Karpas-422 (cell line): ENCODE measurements at regions not wholly inside any gene's neighbourhood (a gene's known extent, or its start where the extent isn't known, plus 50 kb on each side); places are given as distances from the start of the nearest gene placed in this dataset.
"Not testable (repeated sequence)": the region's sequence is repeated elsewhere in the genome, so short reads cannot be mapped to it uniquely, and the experiment has no call there.

Experiments used
- DNase-seq: peaks from one replicate; pipeline ENCODE4 v3.0.0-alpha.2; 2015
- H2AFZ ChIP-seq: fragments of 200-600 bp; sonication (generic); 2 replicates; pipeline ENCODE4 v1.6.1; 2014; ENCODE audit warnings: antibody characterized with exemption, low read length, mixed read lengths
- H3K27ac ChIP-seq: fragments of 200-600 bp; sonication (generic); 2 replicates; pipeline ENCODE4 v1.5.1; 2014; ENCODE audit warnings: mild to moderate bottlenecking, low read length, moderate library complexity
- H3K27me3 ChIP-seq: fragments of 200-600 bp; sonication (generic); 2 replicates; pipeline ENCODE4 v1.6.1; 2014; ENCODE audit warnings: low read length, mixed read lengths
- H3K36me3 ChIP-seq: fragments of 200-600 bp; sonication (generic); 2 replicates; pipeline ENCODE4 v1.6.1; 2014; ENCODE audit warnings: low read length, mixed read lengths; ENCODE audit not compliant: insufficient read depth
- H3K4me1 ChIP-seq: fragments of 200-600 bp; sonication (generic); 2 replicates; pipeline ENCODE4 v1.6.1; 2014; ENCODE audit warnings: mild to moderate bottlenecking, low read length, mixed read lengths
- H3K4me2 ChIP-seq: fragments of 200-600 bp; sonication (generic); 2 replicates; pipeline ENCODE4 v1.6.1; 2014; ENCODE audit warnings: low read length, low read depth, mild to moderate bottlenecking; ENCODE audit not compliant: poor library complexity, severe bottlenecking
- H3K4me3 ChIP-seq: fragments of 200-600 bp; sonication (generic); 2 replicates; pipeline ENCODE4 v1.5.1; 2014; ENCODE audit warnings: mild to moderate bottlenecking, antibody characterized with exemption, low read length, mixed read lengths
- H3K79me2 ChIP-seq: fragments of 200-600 bp; sonication (generic); 2 replicates; pipeline ENCODE4 v1.6.1; 2014; ENCODE audit warnings: mild to moderate bottlenecking, low read length, mixed read lengths
- H3K9ac ChIP-seq: fragments of 200-600 bp; sonication (generic); 2 replicates; pipeline ENCODE4 v1.6.0; 2014; ENCODE audit warnings: low read length
- H3K9me2 ChIP-seq: fragments of 200-600 bp; sonication (generic), shearing (Covaris generic); replicated peaks from 2 replicates; pipeline ENCODE4 v1.6.0; 2014; ENCODE audit warnings: mild to moderate bottlenecking, low read length, moderate library complexity; ENCODE audit not compliant: insufficient read depth
- H3K9me3 ChIP-seq: fragments of 300-700, 200-600 bp; sonication (generic); 2 replicates; pipeline ENCODE4 v1.6.1; 2014; ENCODE audit warnings: low read length, mixed read lengths
- H4K20me1 ChIP-seq: fragments of 200-600 bp; sonication (generic); 2 replicates; pipeline ENCODE4 v1.6.1; 2014; ENCODE audit warnings: mild to moderate bottlenecking, antibody characterized with exemption, low read length, low read depth; ENCODE audit not compliant: insufficient read depth

DNA sequence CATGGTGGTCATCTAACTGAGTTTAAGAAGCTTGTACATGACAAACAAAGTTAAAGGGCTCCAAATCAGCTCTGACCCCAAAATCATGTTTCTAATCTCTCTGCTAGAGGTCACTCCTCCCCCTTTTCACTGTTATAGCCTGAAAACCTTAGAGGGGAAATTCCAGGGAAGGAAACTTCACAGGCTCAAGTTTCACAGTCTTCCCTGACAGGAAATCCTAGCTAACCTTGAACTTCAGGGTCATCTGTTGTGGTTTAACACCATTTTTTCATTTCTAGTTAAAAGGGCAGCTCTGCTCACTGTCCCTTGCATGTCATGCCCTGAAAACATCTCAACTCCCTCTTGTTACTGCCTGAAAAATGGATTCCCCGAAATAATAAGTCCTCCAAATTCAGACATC is 104.4 kb upstream of the BMP2 start:
- Histone ChIP-seq H3K79me2 (no peaks in the 10 kb centered on the region), H3K9ac (no peak overlapping the region), H3K36me3 (no peaks in the 10 kb centered on the region), H3K4me1 (no peaks in the 10 kb centered on the region), H3K4me2 (no peak overlapping the region), H3K27ac (no peak overlapping the region), H3K4me3 (no peak overlapping the region), H3K9me2 (no peaks in the 10 kb centered on the region), H4K20me1 (no peaks in the 10 kb centered on the region), H3K27me3 (no peaks in the 10 kb centered on the region), H2AFZ (no peak overlapping the region), H3K9me3 (peaks cover 12% of the 10 kb centered on the region)
- no peak for DNase-seq

DNA sequence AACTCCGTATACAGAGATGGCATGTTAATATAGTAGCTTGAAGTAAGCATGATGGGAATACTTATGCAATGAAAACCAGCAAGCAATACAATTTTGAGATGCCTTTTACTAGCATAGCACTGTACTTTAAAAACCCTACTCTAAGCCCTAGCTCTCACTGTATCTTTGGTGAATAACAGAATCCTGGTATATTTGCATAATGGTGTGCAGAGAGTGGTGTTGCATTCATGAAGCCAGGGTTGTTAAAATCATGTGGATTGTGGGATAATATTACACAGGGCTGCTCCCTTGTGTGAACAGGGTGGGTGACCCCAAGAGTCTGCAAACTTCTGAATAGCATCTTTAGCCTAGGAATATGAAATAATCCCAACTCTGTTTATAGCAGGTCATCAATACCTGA is 105.2 kb upstream of the BMP2 start:
- Histone ChIP-seq H3K9me3 (peaks cover 12% of the 10 kb centered on the region), H2AFZ (no peak overlapping the region), H3K27me3 (no peaks in the 10 kb centered on the region), H3K9me2 (no peaks in the 10 kb centered on the region), H3K4me3 (no peak overlapping the region), H3K36me3 (no peaks in the 10 kb centered on the region), H4K20me1 (no peaks in the 10 kb centered on the region), H3K4me1 (no peaks in the 10 kb centered on the region), H3K79me2 (no peaks in the 10 kb centered on the region), H3K9ac (no peak overlapping the region), H3K27ac (no peak overlapping the region), H3K4me2 (no peak overlapping the region)
- DNase-seq = no peak

DNA sequence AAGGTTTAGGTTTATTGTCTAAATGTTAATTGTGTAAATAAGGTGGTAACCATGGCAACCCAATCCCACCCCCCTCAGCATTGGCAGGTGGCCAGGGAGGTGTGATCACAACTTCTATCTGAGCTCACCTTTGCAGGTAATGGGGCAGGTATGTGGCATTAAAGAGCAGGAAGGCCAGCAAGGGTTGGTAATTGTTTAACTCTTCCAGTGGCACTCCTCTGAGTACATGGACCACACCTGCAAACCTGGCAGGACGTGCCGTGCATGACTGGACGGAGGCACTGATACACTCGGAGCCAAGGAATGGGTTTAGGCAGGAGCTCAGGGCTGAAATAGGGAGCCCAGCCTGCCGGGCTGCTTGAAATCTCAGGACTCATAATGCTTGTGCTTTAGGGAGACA is 107.0 kb upstream of the BMP2 start:
- Histone ChIP-seq H3K27ac (no peak overlapping the region), H3K27me3 (no peaks in the 10 kb centered on the region), H3K9ac (no peak overlapping the region), H2AFZ (no peak overlapping the region), H4K20me1 (no peaks in the 10 kb centered on the region), H3K4me1 (no peaks in the 10 kb centered on the region), H3K9me3 (peaks cover 5% of the 10 kb centered on the region; the same call in 1 of the 2 replicates), H3K4me3 (no peak overlapping the region), H3K4me2 (no peak overlapping the region), H3K36me3 (no peaks in the 10 kb centered on the region), H3K9me2 (no peaks in the 10 kb centered on the region), H3K79me2 (no peaks in the 10 kb centered on the region)
- DNase-seq = no peak

- not testable (repeated sequence) for H3K4me3 ChIP-seq, H3K27me3 ChIP-seq, H4K20me1 ChIP-seq, H3K9me3 ChIP-seq, H3K4me1 ChIP-seq, H3K4me2 ChIP-seq, H3K9ac ChIP-seq, H3K27ac ChIP-seq, H3K9me2 ChIP-seq, H2AFZ ChIP-seq, H3K79me2 ChIP-seq, DNase-seq, H3K36me3 ChIP-seq
These were observed 108.6 kb upstream of the BMP2 start for GRCh38 chr20:6658909-6659308.

DNA sequence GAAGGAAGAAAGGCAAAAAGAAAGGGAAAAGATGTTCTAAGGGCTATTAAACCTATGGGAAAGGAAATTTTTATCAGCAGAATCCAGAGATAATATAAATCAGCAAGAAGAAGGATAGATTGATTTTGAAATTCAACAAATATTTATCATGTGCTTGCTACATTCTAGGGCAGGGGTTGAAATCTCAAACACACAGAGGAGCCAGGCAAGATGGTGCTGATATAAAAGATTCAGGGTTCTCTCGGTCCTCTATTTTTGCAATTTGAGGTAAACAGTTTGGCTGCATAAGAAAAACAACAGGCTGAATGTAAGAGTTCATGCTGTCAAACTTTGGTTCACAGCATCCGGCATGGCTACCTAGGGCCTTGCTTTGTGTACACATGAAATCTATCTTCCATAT is 109.6 kb upstream of the BMP2 start:
- no peak overlapping the region for H2AFZ ChIP-seq
- no peak for DNase-seq

DNA sequence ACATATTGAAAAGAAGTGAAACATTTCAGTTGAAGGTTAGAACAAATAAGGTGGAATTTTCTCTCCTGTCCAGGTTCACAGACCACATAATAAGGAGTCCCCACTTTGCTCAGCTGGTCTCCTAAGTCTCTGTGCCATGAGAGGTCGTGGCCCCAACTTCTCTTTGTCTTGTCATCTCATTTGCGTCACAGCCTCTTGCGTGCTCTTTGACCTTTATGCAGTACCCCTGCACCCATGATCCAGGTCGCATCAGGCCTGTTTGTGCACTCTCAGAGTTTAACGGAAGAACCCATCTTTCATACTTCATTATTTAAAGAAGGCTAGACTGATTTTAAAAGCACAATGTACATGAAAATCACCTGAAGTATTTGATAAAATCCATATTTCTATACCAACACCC is 110.4 kb upstream of the BMP2 start:
- H3K27ac ChIP-seq = no peak overlapping the region
- no peak overlapping the region for H3K9ac ChIP-seq
- H3K9me3 ChIP-seq = no peaks in the 10 kb centered on the region
- H3K79me2 ChIP-seq = no peaks in the 10 kb centered on the region
- H3K4me2 ChIP-seq = no peak overlapping the region
- H3K4me3 ChIP-seq = no peak overlapping the region
- H3K4me1 ChIP-seq = no peaks in the 10 kb centered on the region
- no peaks in the 10 kb centered on the region for H4K20me1 ChIP-seq
- H3K27me3 ChIP-seq = no peaks in the 10 kb centered on the region
- H2AFZ ChIP-seq = no peak overlapping the region
- no peak for DNase-seq
- no peaks in the 10 kb centered on the region for H3K9me2 ChIP-seq
- H3K36me3 ChIP-seq = no peaks in the 10 kb centered on the region

More for the DNA sequence above, 109.6 kb upstream of the BMP2 start:
- Histone ChIP-seq H3K4me3 (no peak overlapping the region), H4K20me1 (no peaks in the 10 kb centered on the region), H3K4me2 (no peak overlapping the region), H3K27ac (no peak overlapping the region), H3K9me3 (no peaks in the 10 kb centered on the region), H3K79me2 (no peaks in the 10 kb centered on the region), H3K9me2 (no peaks in the 10 kb centered on the region), H3K4me1 (no peaks in the 10 kb centered on the region), H3K36me3 (no peaks in the 10 kb centered on the region), H3K9ac (no peak overlapping the region), H3K27me3 (no peaks in the 10 kb centered on the region)

DNA sequence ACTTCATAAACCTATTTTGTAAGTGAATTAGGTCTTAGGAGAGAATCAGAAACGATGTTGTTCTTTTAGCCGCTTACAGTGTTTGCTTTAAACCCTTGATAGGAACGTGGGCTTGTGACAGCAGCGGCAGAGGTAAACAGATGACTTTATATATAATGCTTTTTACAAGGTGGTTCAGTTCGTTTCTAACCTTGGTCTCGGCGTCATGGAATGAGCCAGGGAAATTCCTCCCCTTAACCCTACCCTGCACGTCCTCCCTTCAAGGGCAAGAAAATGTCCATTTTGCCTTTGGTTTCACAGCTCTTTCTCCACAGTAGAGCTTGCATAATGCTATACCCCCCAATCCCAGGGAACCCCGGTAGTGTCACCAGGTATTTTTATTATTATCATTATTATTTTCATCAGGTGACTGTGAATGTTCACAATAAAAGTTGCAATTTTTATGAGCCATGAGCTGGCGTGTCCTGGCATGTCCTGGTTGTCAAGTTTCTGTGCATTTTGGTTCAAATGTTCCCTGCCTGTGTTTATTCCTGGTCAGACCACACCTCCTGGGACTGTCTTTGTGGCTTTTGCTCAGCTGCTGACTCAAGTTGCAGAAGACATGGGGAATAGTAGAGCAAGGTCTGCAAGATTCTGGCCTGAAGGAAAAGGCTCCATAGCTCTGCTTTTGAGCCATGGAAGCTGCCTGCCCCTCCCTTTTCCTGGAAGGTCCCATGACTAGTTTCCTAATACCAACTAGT is 112.8 kb upstream of the BMP2 start:
- Histone ChIP-seq H3K27me3 (no peaks in the 10 kb centered on the region), H3K4me2 (no peak overlapping the region), H4K20me1 (no peaks in the 10 kb centered on the region), H3K4me3 (no peak overlapping the region), H3K36me3 (no peaks in the 10 kb centered on the region), H2AFZ (no peak overlapping the region), H3K27ac (no peak overlapping the region), H3K79me2 (no peaks in the 10 kb centered on the region), H3K9me2 (no peaks in the 10 kb centered on the region), H3K9me3 (no peaks in the 10 kb centered on the region), H3K4me1 (no peaks in the 10 kb centered on the region), H3K9ac (no peak overlapping the region)
- DNase-seq = no peak

GRCh38 chr20:6651561-6651960 is 115.9 kb upstream of the BMP2 start:
- H3K4me1 ChIP-seq = no peaks in the 10 kb centered on the region
- H3K9me2 ChIP-seq = no peaks in the 10 kb centered on the region; the same call in 1 of the 2 replicates
- peaks cover 3% of the 10 kb centered on the region for H3K9me3 ChIP-seq
- no peaks in the 10 kb centered on the region for H3K36me3 ChIP-seq
- no peak overlapping the region for H3K4me2 ChIP-seq
- no peaks in the 10 kb centered on the region for H3K79me2 ChIP-seq
- no peak for DNase-seq
- no peaks in the 10 kb centered on the region for H4K20me1 ChIP-seq
- H3K27me3 ChIP-seq = no peaks in the 10 kb centered on the region
- no peak overlapping the region for H3K27ac ChIP-seq
- no peak overlapping the region for H3K4me3 ChIP-seq
- H3K9ac ChIP-seq = no peak overlapping the region
- no peak overlapping the region for H2AFZ ChIP-seq
